ENCODE measurements at regions not wholly inside any gene's neighbourhood (a gene's known extent, or its start where the extent isn't known, plus 50 kb on each side); places are given as distances from the start of the nearest gene placed in this dataset.

GRCh38 chr20:63132715-63133471 is 83.0 kb downstream of the YTHDF1 start:
- Histone ChIP-seq H3K9me2 (ENCODE audit: insufficient read depth) (no peaks in the 10 kb centered on the region), H3F3A (ENCODE audit: insufficient read depth) (no peaks in the 10 kb centered on the region), H3K27ac (no peak overlapping the region), H4K20me1 (ENCODE audit: insufficient read depth) (no peaks in the 10 kb centered on the region), H3K9ac (no peak overlapping the region), H3K4me3 (no peak overlapping the region), H3K27me3 (replicated peaks; ENCODE audit: insufficient read depth) (peaks cover 39% of the 10 kb centered on the region), H3K36me3 (ENCODE audit: low read depth) (no peaks in the 10 kb centered on the region), H2AFZ (no peak overlapping the region), H3K79me2 (ENCODE audit: insufficient read depth) (no peaks in the 10 kb centered on the region), H3K4me1 (ENCODE audit: insufficient read depth) (no peaks in the 10 kb centered on the region), H3K9me3 (ENCODE audit: low read depth) (no peaks in the 10 kb centered on the region), H3K4me2 (ENCODE audit: unreplicated experiment) (no peak overlapping the region)
- no peak for DNase-seq
- WGBS, 2 experiments (ENCODE audit: low coverage in 1 of 2, low lambda C conversion rate in 2 of 2, missing lambda C conversion rate in 2 of 2) = 64 to 68% methylated on average over 27 to 28 of the region's 29 CpGs
- no peak for TF ChIP-seq EZH2phosphoT487 (IDR thresholded peaks at IDR 0.05; ENCODE audit: insufficient read depth, low read depth)
- TF ChIP-seq EZH2 (IDR thresholded peaks at IDR 0.05; ENCODE audit: insufficient read depth, poor library complexity, severe bottlenecking) = no peak
- in situ Hi-C loops (cut with MboI) = no loop called here

- WGBS, 2 experiments (ENCODE audit: low coverage in 1 of 2, low lambda C conversion rate in 2 of 2, missing lambda C conversion rate in 2 of 2) = 68 to 73% methylated on average over 17 of the region's 17 CpGs
- H3K4me2 ChIP-seq (ENCODE audit: unreplicated experiment) = no peak overlapping the region
- H3K36me3 ChIP-seq (ENCODE audit: low read depth) = no peaks in the 10 kb centered on the region
- H3K4me1 ChIP-seq (ENCODE audit: insufficient read depth) = no peaks in the 10 kb centered on the region
- H3K9ac ChIP-seq = no peak overlapping the region
- no peaks in the 10 kb centered on the region for H4K20me1 ChIP-seq (ENCODE audit: insufficient read depth)
- H3K79me2 ChIP-seq (ENCODE audit: insufficient read depth) = no peaks in the 10 kb centered on the region
- in situ Hi-C loops (cut with MboI) = no loop called here
- no peak overlapping the region for H3K4me3 ChIP-seq
- peaks cover 39% of the 10 kb centered on the region for H3K27me3 ChIP-seq (replicated peaks; ENCODE audit: insufficient read depth)
- no peak overlapping the region for H2AFZ ChIP-seq
- no peaks in the 10 kb centered on the region for H3F3A ChIP-seq (ENCODE audit: insufficient read depth)
- H3K27ac ChIP-seq = no peak overlapping the region
- no peaks in the 10 kb centered on the region for H3K9me3 ChIP-seq (ENCODE audit: low read depth)
- no peaks in the 10 kb centered on the region for H3K9me2 ChIP-seq (ENCODE audit: insufficient read depth)
- TF ChIP-seq EZH2 (IDR thresholded peaks at IDR 0.05; ENCODE audit: insufficient read depth, poor library complexity, severe bottlenecking) (no peak), EZH2phosphoT487 (IDR thresholded peaks at IDR 0.05; ENCODE audit: insufficient read depth, low read depth) (no peak)
- DNase-seq = no peak
These were observed 83.7 kb downstream of the YTHDF1 start for GRCh38 chr20:63132131-63132714.

GRCh38 chr20:63130658-63131577 is 85.0 kb downstream of the YTHDF1 start:
- in situ Hi-C loops (cut with MboI) = no loop called here
- H3K79me2 ChIP-seq (ENCODE audit: insufficient read depth) = no peaks in the 10 kb centered on the region
- no peak overlapping the region for H3K4me3 ChIP-seq
- H3K36me3 ChIP-seq (ENCODE audit: low read depth) = no peaks in the 10 kb centered on the region
- H3K27me3 ChIP-seq (replicated peaks; ENCODE audit: insufficient read depth) = peaks cover 48% of the 10 kb centered on the region
- 44% methylated on average over 43 of the region's 43 CpGs for WGBS, 2 experiments (ENCODE audit: low coverage in 1 of 2, low lambda C conversion rate in 2 of 2, missing lambda C conversion rate in 2 of 2)
- no peak for DNase-seq
- H3K4me2 ChIP-seq (ENCODE audit: unreplicated experiment) = no peak overlapping the region
- no peaks in the 10 kb centered on the region for H4K20me1 ChIP-seq (ENCODE audit: insufficient read depth)
- no peaks in the 10 kb centered on the region for H3F3A ChIP-seq (ENCODE audit: insufficient read depth)
- H3K9me2 ChIP-seq (ENCODE audit: insufficient read depth) = no peaks in the 10 kb centered on the region
- no peak for TF ChIP-seq EZH2 (IDR thresholded peaks at IDR 0.05; ENCODE audit: insufficient read depth, poor library complexity, severe bottlenecking)
- TF ChIP-seq EZH2phosphoT487 (IDR thresholded peaks at IDR 0.05; ENCODE audit: insufficient read depth, low read depth) = no peak
- H3K4me1 ChIP-seq (ENCODE audit: insufficient read depth) = no peaks in the 10 kb centered on the region
- no peaks in the 10 kb centered on the region for H3K9me3 ChIP-seq (ENCODE audit: low read depth)
- no peak overlapping the region for H3K27ac ChIP-seq
- H3K9ac ChIP-seq = no peak overlapping the region
- no peak overlapping the region for H2AFZ ChIP-seq

- H3K79me2 ChIP-seq (ENCODE audit: insufficient read depth) = no peaks in the 10 kb centered on the region
- H3F3A ChIP-seq (ENCODE audit: insufficient read depth) = no peaks in the 10 kb centered on the region
- no peaks in the 10 kb centered on the region for H3K36me3 ChIP-seq (ENCODE audit: low read depth)
- WGBS, 2 experiments (ENCODE audit: low coverage in 1 of 2, low lambda C conversion rate in 2 of 2, missing lambda C conversion rate in 2 of 2) = 22 to 23% methylated on average over 23 to 28 of the region's 28 CpGs
- H3K4me2 ChIP-seq (ENCODE audit: unreplicated experiment) = no peak overlapping the region
- no peak for DNase-seq
- H3K27me3 ChIP-seq (replicated peaks; ENCODE audit: insufficient read depth) = peaks cover 48% of the 10 kb centered on the region
- H3K9ac ChIP-seq = no peak overlapping the region
- TF ChIP-seq EZH2 (IDR thresholded peaks at IDR 0.05; ENCODE audit: insufficient read depth, poor library complexity, severe bottlenecking) (no peak), EZH2phosphoT487 (IDR thresholded peaks at IDR 0.05; ENCODE audit: insufficient read depth, low read depth) (no peak)
- H3K27ac ChIP-seq = no peak overlapping the region
- H3K4me1 ChIP-seq (ENCODE audit: insufficient read depth) = no peaks in the 10 kb centered on the region
- no peak overlapping the region for H3K4me3 ChIP-seq
- H3K9me3 ChIP-seq (ENCODE audit: low read depth) = no peaks in the 10 kb centered on the region
- no peak overlapping the region for H2AFZ ChIP-seq
- in situ Hi-C loops (cut with MboI) = no loop called here
- H4K20me1 ChIP-seq (ENCODE audit: insufficient read depth) = no peaks in the 10 kb centered on the region
- H3K9me2 ChIP-seq (ENCODE audit: insufficient read depth) = no peaks in the 10 kb centered on the region
These were observed 85.8 kb downstream of the YTHDF1 start for GRCh38 chr20:63129991-63130657.
